GM21528 (cell line): ENCODE measurements at regions not wholly inside any gene's neighbourhood (a gene's known extent, or its start where the extent isn't known, plus 50 kb on each side); places are given as distances from the start of the nearest gene placed in this dataset.

Experiments used
- ATAC-seq: cut with Tn5 transposase; IDR thresholded peaks from one replicate; pipeline ENCODE4 v1.9.1; 2021; ENCODE audit warnings: mild to moderate bottlenecking, moderate library complexity; ENCODE audit not compliant: unreplicated experiment, low FRiP score

GRCh38 chr17:31595666-31596381, 204.3 kb downstream of the RAB11FIP4 start:
- ATAC-seq = no peak

DNA sequence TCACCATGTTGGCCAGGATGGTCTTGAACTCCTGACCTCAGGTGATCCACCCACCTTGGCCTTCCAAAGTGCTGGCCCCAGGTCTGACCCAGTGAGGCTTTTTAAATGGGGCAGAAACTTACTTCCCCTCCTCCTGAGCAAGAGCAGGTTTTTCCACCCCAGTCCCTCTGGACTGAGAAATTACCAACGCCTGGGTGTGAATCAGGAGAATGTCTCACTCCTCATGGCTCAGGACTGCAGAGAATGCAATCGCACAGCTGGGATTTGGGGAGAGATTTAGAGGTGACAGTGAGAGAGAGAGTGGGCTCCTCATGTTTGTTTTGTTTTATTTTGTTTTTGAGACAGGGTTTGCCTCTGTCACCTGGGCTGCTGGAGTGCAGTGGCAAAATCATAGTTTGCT, 203.6 kb downstream of the RAB11FIP4 start:
- ATAC-seq = no peak

- no peak for ATAC-seq
Measured at GRCh38 chr17:31594416-31594815, 202.9 kb downstream of the RAB11FIP4 start.

- ATAC-seq = no peak
Measured at GRCh38 chr17:31593806-31594205, 202.3 kb downstream of the RAB11FIP4 start.

- no peak for ATAC-seq
Measured at GRCh38 chr17:31591924-31592323, 200.4 kb downstream of the RAB11FIP4 start.

GRCh38 chr17:31588512-31588911, 197.0 kb downstream of the RAB11FIP4 start:
- no peak for ATAC-seq

- no peak for ATAC-seq
Measured at GRCh38 chr17:31588034-31588433, 196.6 kb downstream of the RAB11FIP4 start.
